ENCODE measurements at regions not wholly inside any gene's neighbourhood (a gene's known extent, or its start where the extent isn't known, plus 50 kb on each side); places are given as distances from the start of the nearest gene placed in this dataset.

DNA sequence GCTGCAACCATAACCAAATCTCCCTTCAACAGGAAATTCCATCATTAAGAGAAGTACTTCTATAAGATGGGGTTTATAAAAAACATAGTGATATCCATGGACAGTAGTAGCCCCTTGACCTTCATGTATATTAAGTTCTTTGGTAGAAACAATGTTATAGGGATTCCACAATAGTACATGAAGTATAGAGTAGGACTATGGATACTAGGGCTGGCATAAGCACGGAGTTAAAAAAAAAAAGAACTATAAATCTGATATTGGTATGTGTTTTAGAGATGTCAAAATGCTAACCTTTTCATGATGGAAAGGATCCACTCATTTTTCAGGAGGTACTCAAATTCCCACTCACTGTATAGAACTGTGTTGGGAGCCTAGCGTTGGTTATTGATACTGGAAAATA lies 337.6 kb downstream of the FGF10 start:
- Histone ChIP-seq H2AFZ (ENCODE audit: low read depth, low read length) (no peak overlapping the region), H3K4me2 (ENCODE audit: insufficient read depth, low read length) (no peak overlapping the region), H4K20me1 (replicated peaks; ENCODE audit: control insufficient read depth, insufficient read depth, low read length) (no peaks in the 10 kb centered on the region), H3K36me3 (ENCODE audit: control insufficient read depth, insufficient read depth, low read length) (no peaks in the 10 kb centered on the region), H3K4me1 (replicated peaks in 1 of 2; ENCODE audit: control insufficient read depth in 2 of 2, insufficient read depth in 2 of 2, low read length in 2 of 2) (no peaks in the 10 kb centered on the region), H3K27me3 (ENCODE audit: control insufficient read depth in 2 of 2, insufficient read depth in 2 of 2, low read length in 2 of 2) (no peaks in the 10 kb centered on the region), H3K9ac (ENCODE audit: insufficient read depth in 1 of 2, low read depth in 2 of 2, low read length in 2 of 2) (no peak overlapping the region), H3K4me3 (no peak overlapping the region), H3K9me1 (ENCODE audit: control insufficient read depth, insufficient read depth, low read length) (no peaks in the 10 kb centered on the region), H3K27ac (ENCODE audit: extremely low read depth, low read depth, low read length) (no peak overlapping the region), H3K9me3 (replicated peaks; ENCODE audit: control insufficient read depth, insufficient read depth, low read depth, low read length) (no peaks in the 10 kb centered on the region; the same call in 1 of the 2 replicates), H3K79me2 (ENCODE audit: control insufficient read depth, insufficient read depth, low read length) (no peaks in the 10 kb centered on the region)
- TF ChIP-seq, protein P1, sequence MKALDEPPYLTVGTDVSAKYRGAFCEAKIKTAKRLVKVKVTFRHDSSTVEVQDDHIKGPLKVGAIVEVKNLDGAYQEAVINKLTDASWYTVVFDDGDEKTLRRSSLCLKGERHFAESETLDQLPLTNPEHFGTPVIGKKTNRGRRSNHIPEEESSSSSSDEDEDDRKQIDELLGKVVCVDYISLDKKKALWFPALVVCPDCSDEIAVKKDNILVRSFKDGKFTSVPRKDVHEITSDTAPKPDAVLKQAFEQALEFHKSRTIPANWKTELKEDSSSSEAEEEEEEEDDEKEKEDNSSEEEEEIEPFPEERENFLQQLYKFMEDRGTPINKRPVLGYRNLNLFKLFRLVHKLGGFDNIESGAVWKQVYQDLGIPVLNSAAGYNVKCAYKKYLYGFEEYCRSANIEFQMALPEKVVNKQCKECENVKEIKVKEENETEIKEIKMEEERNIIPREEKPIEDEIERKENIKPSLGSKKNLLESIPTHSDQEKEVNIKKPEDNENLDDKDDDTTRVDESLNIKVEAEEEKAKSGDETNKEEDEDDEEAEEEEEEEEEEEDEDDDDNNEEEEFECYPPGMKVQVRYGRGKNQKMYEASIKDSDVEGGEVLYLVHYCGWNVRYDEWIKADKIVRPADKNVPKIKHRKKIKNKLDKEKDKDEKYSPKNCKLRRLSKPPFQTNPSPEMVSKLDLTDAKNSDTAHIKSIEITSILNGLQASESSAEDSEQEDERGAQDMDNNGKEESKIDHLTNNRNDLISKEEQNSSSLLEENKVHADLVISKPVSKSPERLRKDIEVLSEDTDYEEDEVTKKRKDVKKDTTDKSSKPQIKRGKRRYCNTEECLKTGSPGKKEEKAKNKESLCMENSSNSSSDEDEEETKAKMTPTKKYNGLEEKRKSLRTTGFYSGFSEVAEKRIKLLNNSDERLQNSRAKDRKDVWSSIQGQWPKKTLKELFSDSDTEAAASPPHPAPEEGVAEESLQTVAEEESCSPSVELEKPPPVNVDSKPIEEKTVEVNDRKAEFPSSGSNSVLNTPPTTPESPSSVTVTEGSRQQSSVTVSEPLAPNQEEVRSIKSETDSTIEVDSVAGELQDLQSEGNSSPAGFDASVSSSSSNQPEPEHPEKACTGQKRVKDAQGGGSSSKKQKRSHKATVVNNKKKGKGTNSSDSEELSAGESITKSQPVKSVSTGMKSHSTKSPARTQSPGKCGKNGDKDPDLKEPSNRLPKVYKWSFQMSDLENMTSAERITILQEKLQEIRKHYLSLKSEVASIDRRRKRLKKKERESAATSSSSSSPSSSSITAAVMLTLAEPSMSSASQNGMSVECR (CRISPR knock-in tag; IDR thresholded peaks at IDR 0.05), result no peak
- TF ChIP-seq, protein P2, sequence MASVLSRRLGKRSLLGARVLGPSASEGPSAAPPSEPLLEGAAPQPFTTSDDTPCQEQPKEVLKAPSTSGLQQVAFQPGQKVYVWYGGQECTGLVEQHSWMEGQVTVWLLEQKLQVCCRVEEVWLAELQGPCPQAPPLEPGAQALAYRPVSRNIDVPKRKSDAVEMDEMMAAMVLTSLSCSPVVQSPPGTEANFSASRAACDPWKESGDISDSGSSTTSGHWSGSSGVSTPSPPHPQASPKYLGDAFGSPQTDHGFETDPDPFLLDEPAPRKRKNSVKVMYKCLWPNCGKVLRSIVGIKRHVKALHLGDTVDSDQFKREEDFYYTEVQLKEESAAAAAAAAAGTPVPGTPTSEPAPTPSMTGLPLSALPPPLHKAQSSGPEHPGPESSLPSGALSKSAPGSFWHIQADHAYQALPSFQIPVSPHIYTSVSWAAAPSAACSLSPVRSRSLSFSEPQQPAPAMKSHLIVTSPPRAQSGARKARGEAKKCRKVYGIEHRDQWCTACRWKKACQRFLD (CRISPR knock-in tag; IDR thresholded peaks at IDR 0.05), result no peak
- no peak for TF ChIP-seq GTF2F1 (IDR thresholded peaks at IDR 0.05; ENCODE audit: low read depth, low read length)
- TF ChIP-seq, protein P3, sequence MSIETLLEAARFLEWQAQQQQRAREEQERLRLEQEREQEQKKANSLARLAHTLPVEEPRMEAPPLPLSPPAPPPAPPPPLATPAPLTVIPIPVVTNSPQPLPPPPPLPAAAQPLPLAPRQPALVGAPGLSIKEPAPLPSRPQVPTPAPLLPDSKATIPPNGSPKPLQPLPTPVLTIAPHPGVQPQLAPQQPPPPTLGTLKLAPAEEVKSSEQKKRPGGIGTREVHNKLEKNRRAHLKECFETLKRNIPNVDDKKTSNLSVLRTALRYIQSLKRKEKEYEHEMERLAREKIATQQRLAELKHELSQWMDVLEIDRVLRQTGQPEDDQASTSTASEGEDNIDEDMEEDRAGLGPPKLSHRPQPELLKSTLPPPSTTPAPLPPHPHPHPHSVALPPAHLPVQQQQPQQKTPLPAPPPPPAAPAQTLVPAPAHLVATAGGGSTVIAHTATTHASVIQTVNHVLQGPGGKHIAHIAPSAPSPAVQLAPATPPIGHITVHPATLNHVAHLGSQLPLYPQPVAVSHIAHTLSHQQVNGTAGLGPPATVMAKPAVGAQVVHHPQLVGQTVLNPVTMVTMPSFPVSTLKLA (conservative IDR thresholded peaks at IDR 0.05), result no peak
- TF ChIP-seq POLR3G (IDR thresholded peaks at IDR 0.05; ENCODE audit: extremely low read depth, insufficient read length, insufficient replicate concordance), result no peak
- no peak for TF ChIP-seq USF2 (CRISPR knock-in tag; IDR thresholded peaks at IDR 0.05)
- TF ChIP-seq KDM5B (IDR thresholded peaks at IDR 0.05; ENCODE audit: insufficient replicate concordance, low read depth, low read length), result no peak
- TF ChIP-seq, protein P4, sequence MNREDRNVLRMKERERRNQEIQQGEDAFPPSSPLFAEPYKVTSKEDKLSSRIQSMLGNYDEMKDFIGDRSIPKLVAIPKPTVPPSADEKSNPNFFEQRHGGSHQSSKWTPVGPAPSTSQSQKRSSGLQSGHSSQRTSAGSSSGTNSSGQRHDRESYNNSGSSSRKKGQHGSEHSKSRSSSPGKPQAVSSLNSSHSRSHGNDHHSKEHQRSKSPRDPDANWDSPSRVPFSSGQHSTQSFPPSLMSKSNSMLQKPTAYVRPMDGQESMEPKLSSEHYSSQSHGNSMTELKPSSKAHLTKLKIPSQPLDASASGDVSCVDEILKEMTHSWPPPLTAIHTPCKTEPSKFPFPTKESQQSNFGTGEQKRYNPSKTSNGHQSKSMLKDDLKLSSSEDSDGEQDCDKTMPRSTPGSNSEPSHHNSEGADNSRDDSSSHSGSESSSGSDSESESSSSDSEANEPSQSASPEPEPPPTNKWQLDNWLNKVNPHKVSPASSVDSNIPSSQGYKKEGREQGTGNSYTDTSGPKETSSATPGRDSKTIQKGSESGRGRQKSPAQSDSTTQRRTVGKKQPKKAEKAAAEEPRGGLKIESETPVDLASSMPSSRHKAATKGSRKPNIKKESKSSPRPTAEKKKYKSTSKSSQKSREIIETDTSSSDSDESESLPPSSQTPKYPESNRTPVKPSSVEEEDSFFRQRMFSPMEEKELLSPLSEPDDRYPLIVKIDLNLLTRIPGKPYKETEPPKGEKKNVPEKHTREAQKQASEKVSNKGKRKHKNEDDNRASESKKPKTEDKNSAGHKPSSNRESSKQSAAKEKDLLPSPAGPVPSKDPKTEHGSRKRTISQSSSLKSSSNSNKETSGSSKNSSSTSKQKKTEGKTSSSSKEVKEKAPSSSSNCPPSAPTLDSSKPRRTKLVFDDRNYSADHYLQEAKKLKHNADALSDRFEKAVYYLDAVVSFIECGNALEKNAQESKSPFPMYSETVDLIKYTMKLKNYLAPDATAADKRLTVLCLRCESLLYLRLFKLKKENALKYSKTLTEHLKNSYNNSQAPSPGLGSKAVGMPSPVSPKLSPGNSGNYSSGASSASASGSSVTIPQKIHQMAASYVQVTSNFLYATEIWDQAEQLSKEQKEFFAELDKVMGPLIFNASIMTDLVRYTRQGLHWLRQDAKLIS (CRISPR knock-in tag; IDR thresholded peaks at IDR 0.05), result no peak
- no peak for TF ChIP-seq NFIC (IDR thresholded peaks at IDR 0.05)
- ATAC-seq (no peak), DNase-seq (ENCODE audit: extremely low read depth in 1 of 4, low spot score in 3 of 4) (no peak), FAIRE-seq (no peak)
- ChIA-PET POLR2A (no interaction called here), CTCF (ENCODE audit: low intra/inter-chr PET ratio) (no interaction called here)
- BruUV-seq (replicated peaks), result no TSS peak
- 0% methylated on average over 2 of the region's 2 CpGs for WGBS (ENCODE audit: insufficient coverage, low coverage, missing lambda C conversion rate)
- intact Hi-C loops (cut with micrococcal nuclease), result no loop called here
- in situ Hi-C loops (cut with MboI), result no loop called here
